ENCODE measurements at regions not wholly inside any gene's neighbourhood (a gene's known extent, or its start where the extent isn't known, plus 50 kb on each side); places are given as distances from the start of the nearest gene placed in this dataset.
A peak's percentile ranks its signal among the peaks of the same experiment; 100 is the strongest.

GRCh38 chr2:55101466-55101865, 51.2 kb upstream of the RTN4 start:
- H2AFZ ChIP-seq (ENCODE audit: low read depth): no peak overlapping the region; the same call in 1 of the 2 replicates
- peak overlapping the region; percentile 45 for H3K4me2 ChIP-seq
- ChIA-PET POLR2A (no interaction called here), CTCF (no interaction called here)
- H3K9me2 ChIP-seq: no peaks in the 10 kb centered on the region
- peak overlapping the region; percentile 57; the same call in 1 of the 2 replicates for H3K9ac ChIP-seq
- H3K9me3 ChIP-seq: no peaks in the 10 kb centered on the region
- DNase-seq: no peak
- peaks cover 10 to 66% of the 10 kb centered on the region in 2 experiments; a peak in 3 of 4 replicates for H3K4me1 ChIP-seq (ENCODE audit: control insufficient read depth in 1 of 2, insufficient read depth in 2 of 2, low read depth in 1 of 2, low read length in 1 of 2)
- H4K20me1 ChIP-seq (ENCODE audit: insufficient read depth): no peaks in the 10 kb centered on the region
- no peaks in the 10 kb centered on the region for H3K36me3 ChIP-seq (replicated peaks in 1 of 2; ENCODE audit: control insufficient read depth in 1 of 2, insufficient read depth in 2 of 2, low read length in 1 of 2)
- peaks cover 60% of the 10 kb centered on the region for H3F3A ChIP-seq (replicated peaks; ENCODE audit: insufficient read depth)
- H3K27me3 ChIP-seq (ENCODE audit: insufficient read depth): no peaks in the 10 kb centered on the region
- no peak overlapping the region for H3K4me3 ChIP-seq (ENCODE audit: low read depth in 2 of 2, low read length in 1 of 2)
- H3K27ac ChIP-seq (ENCODE audit: low read depth in 2 of 2, low read length in 1 of 2): peak overlapping the region; percentile 85 to 90; a peak in 3 of 4 replicates
- no peak for TF ChIP-seq FOXJ3 (CRISPR knock-in tag; IDR thresholded peaks at IDR 0.05)
- no peak for TF ChIP-seq PBX3 (IDR thresholded peaks at IDR 0.05)
- no peak for TF ChIP-seq MAX (IDR thresholded peaks at IDR 0.05; ENCODE audit: low read depth)
- TF ChIP-seq FOXM1 (IDR thresholded peaks at IDR 0.05; ENCODE audit: low read depth): no peak
- no peak for TF ChIP-seq ELF1 (IDR thresholded peaks at IDR 0.05)
- TF ChIP-seq JUND (IDR thresholded peaks at IDR 0.05): no peak
- no peak for TF ChIP-seq IRF3 (IDR thresholded peaks at IDR 0.05; ENCODE audit: low read depth, low read length)
- no peak for TF ChIP-seq SMC3 (IDR thresholded peaks at IDR 0.05; ENCODE audit: low read depth, low read length)
- H3K79me2 ChIP-seq (ENCODE audit: insufficient read depth): no peaks in the 10 kb centered on the region; the same call in 1 of the 2 replicates

- no peak overlapping the region for H3K4me3 ChIP-seq (ENCODE audit: low read depth in 2 of 2, low read length in 1 of 2)
- no peaks in the 10 kb centered on the region for H3K36me3 ChIP-seq (replicated peaks in 1 of 2; ENCODE audit: control insufficient read depth in 1 of 2, insufficient read depth in 2 of 2, low read length in 1 of 2)
- no peaks in the 10 kb centered on the region for H4K20me1 ChIP-seq (ENCODE audit: insufficient read depth)
- H2AFZ ChIP-seq (ENCODE audit: low read depth): peak overlapping the region; percentile 69; the same call in 1 of the 2 replicates
- 52% methylated on average over 5 of the region's 5 CpGs for WGBS (ENCODE audit: low lambda C conversion rate)
- H3F3A ChIP-seq (replicated peaks; ENCODE audit: insufficient read depth): peaks cover 60% of the 10 kb centered on the region
- peak overlapping the region; percentile 85 to 90 for H3K27ac ChIP-seq (ENCODE audit: low read depth in 2 of 2, low read length in 1 of 2)
- TF ChIP-seq ELF1 (IDR thresholded peaks at IDR 0.05) (no peak), JUND (IDR thresholded peaks at IDR 0.05) (peak; percentile 29), EP300 (IDR thresholded peaks at IDR 0.05; ENCODE audit: borderline replicate concordance in 1 of 2, low read depth in 1 of 2, low read length in 1 of 2) (peak in 1 of 2 experiments; percentile 49; a peak in 2 of 4 replicates), TCF12 (IDR thresholded peaks at IDR 0.05) (peak; percentile 58), NFIC (IDR thresholded peaks at IDR 0.05; ENCODE audit: borderline replicate concordance) (peak; percentile 38; the same call in 1 of the 2 replicates), IRF3 (IDR thresholded peaks at IDR 0.05; ENCODE audit: low read depth, low read length) (no peak)
- peak overlapping the region; percentile 57 for H3K9ac ChIP-seq
- no peaks in the 10 kb centered on the region; the same call in 1 of the 2 replicates for H3K79me2 ChIP-seq (ENCODE audit: insufficient read depth)
- no peaks in the 10 kb centered on the region for H3K9me3 ChIP-seq
- ChIA-PET POLR2A (no interaction called here), CTCF (no interaction called here)
- no peaks in the 10 kb centered on the region for H3K9me2 ChIP-seq
- no peak for DNase-seq
- H3K4me2 ChIP-seq: peak overlapping the region; percentile 69
- peaks cover 10 to 56% of the 10 kb centered on the region in 2 experiments; a peak in 3 of 4 replicates for H3K4me1 ChIP-seq (ENCODE audit: control insufficient read depth in 1 of 2, insufficient read depth in 2 of 2, low read depth in 1 of 2, low read length in 1 of 2)
- no peaks in the 10 kb centered on the region for H3K27me3 ChIP-seq (ENCODE audit: insufficient read depth)
Measured at GRCh38 chr2:55099878-55100820, 49.9 kb upstream of the RTN4 start.

Data from SK-N-SH (cell line).